ENCODE measurements at regions not wholly inside any gene's neighbourhood (a gene's known extent, or its start where the extent isn't known, plus 50 kb on each side); places are given as distances from the start of the nearest gene placed in this dataset.
"Not testable (repeated sequence)": the region's sequence is repeated elsewhere in the genome, so short reads cannot be mapped to it uniquely, and the experiment has no call there.

DNA sequence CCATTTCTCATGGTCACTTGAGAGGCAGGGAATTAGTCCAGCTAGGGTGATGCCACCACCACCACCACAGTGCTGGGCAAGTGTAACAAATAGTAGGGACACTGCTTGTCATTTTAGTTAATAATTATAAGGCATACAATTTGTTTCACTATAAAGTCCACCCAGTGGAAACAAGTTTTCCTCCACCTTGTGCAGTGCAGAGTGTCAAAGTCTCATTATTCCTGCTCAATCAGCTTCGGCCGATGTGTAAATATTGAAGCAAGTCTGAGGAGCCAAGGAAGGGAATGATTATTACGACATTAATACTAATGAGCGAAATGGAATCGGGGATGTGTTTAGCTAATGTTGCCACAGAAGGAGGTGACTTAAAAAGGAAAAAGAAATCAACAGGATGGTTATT is 340.4 kb downstream of the NKX6-1 start:
- DNase-seq (ENCODE audit: low read depth), result no peak
- no peak overlapping the region for H3K4me3 ChIP-seq (ENCODE audit: low read depth, low read length)
- TF ChIP-seq CTCF (IDR thresholded peaks at IDR 0.05; ENCODE audit: low read depth, low read length) (no peak), MYC (IDR thresholded peaks at IDR 0.05; ENCODE audit: low read depth, low read length) (no peak), MAX (IDR thresholded peaks at IDR 0.05; ENCODE audit: low read depth, low read length) (no peak), POLR2A (IDR thresholded peaks at IDR 0.05; ENCODE audit: extremely low read depth, insufficient read length) (no peak)

DNA sequence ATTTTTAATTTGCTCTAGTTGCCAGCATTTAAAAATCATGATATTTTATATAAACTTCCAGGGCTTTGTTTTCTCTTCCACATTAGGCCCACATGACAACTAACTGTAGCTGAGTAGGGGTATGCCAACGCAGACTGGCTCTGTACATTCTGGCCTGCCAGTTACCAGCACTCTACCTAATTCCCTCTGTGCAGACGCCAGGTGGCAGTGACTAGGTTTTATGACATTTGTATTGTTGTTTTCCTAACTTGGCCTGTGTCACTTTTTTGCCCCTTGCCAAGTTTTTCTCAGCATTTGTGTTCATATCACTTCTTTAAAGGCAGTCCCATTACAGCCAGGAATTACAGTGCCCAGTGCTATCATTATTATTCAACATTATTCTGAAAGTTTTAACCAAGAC is 347.5 kb downstream of the NKX6-1 start:
- peak; percentile 1 for DNase-seq (ENCODE audit: low read depth)
- TF ChIP-seq MAX (IDR thresholded peaks at IDR 0.05; ENCODE audit: low read depth, low read length), result no peak
- no peak for TF ChIP-seq MYC (IDR thresholded peaks at IDR 0.05; ENCODE audit: low read depth, low read length)
- TF ChIP-seq POLR2A (IDR thresholded peaks at IDR 0.05; ENCODE audit: extremely low read depth, insufficient read length), result no peak
- no peak for TF ChIP-seq CTCF (IDR thresholded peaks at IDR 0.05; ENCODE audit: low read depth, low read length)
- no peak overlapping the region for H3K4me3 ChIP-seq (ENCODE audit: low read depth, low read length)

DNA sequence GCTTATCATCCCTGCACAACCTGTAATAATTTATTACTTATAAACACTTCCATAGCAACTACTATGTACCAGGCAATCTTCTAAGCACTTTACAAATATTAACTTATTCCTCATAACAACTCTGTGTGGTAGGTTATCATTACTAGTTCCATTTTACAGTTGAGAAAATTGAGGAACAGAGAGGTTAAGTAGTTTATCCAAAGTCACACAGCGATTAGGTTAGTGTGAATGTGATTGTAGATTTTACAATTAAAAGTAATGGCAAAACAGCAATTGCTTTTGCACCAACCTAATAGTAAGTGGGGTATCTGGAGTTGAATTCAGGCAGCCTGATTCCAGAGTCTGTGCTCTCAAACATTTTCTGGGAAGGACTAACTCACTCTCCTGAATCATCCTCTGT is 348.9 kb downstream of the NKX6-1 start:
- TF ChIP-seq CTCF (IDR thresholded peaks at IDR 0.05; ENCODE audit: low read depth, low read length) (no peak), MAX (IDR thresholded peaks at IDR 0.05; ENCODE audit: low read depth, low read length) (no peak), MYC (IDR thresholded peaks at IDR 0.05; ENCODE audit: low read depth, low read length) (no peak), POLR2A (IDR thresholded peaks at IDR 0.05; ENCODE audit: extremely low read depth, insufficient read length) (no peak)
- no peak for DNase-seq (ENCODE audit: low read depth)

GRCh38 chr4:84147831-84148230 is 351.3 kb downstream of the NKX6-1 start:
- no peak for DNase-seq (ENCODE audit: low read depth)
- TF ChIP-seq POLR2A (IDR thresholded peaks at IDR 0.05; ENCODE audit: extremely low read depth, insufficient read length), result no peak
- no peak overlapping the region for H3K4me3 ChIP-seq (ENCODE audit: low read depth, low read length)

More for the DNA sequence above, 348.9 kb downstream of the NKX6-1 start:
- no peak overlapping the region for H3K4me3 ChIP-seq (ENCODE audit: low read depth, low read length)

DNA sequence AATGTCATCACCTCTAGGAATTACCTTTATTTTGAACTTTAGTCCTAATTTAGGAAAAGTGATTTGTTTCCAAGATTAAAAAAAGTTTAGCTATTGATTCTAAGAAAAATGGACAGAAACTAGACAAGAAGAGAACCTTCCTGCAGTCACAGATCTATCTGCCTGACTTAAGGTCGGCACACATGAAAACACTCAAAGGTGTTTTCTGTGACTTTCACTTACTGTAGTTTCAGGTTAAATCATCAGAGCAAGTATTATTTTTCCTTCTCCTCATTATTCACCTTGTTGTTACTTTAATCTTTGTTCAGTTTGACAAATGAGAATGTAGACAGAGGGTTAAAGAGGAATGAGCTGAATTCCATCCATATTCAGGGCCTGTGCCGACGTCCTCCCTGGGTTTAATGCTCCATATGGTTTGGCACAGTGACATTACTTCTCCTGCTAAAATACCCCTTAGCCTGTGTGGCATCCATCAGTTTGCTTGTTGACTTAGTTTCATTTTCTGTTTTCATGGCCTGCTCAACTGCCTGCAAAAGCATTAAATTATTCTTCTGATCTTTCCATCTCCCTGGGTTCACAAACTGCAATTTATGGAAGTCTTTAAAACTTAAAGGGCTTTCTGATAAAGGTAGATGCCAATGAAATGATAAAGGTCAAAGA is 352.7 kb downstream of the NKX6-1 start:
- H3K4me3 ChIP-seq (ENCODE audit: low read depth, low read length), result no peak overlapping the region
- TF ChIP-seq CTCF (IDR thresholded peaks at IDR 0.05; ENCODE audit: low read depth, low read length), result no peak
- no peak for TF ChIP-seq POLR2A (IDR thresholded peaks at IDR 0.05; ENCODE audit: extremely low read depth, insufficient read length)
- TF ChIP-seq MYC (IDR thresholded peaks at IDR 0.05; ENCODE audit: low read depth, low read length), result no peak
- no peak for DNase-seq (ENCODE audit: low read depth)

DNA sequence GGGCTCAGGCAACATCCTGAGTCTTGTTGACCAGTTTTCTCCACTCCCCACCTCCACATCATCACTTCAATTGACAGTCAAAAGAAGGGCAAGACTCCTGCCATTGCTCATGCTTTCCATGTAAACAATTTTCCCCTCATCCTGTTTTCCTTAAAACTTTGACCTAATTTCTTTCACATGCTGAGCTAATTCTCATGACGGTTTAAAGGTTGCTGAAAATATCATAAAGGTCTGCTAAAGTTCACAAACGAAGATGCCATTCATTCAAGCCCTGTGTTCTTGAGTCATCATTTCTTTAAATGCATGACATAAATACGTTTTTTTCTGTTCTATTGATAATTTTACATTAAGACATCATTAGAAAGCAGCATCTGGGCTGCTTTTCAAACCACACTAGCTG is 353.9 kb downstream of the NKX6-1 start:
- TF ChIP-seq POLR2A (IDR thresholded peaks at IDR 0.05; ENCODE audit: extremely low read depth, insufficient read length), result no peak
- TF ChIP-seq MAX (IDR thresholded peaks at IDR 0.05; ENCODE audit: low read depth, low read length), result no peak
- no peak for TF ChIP-seq MYC (IDR thresholded peaks at IDR 0.05; ENCODE audit: low read depth, low read length)
- TF ChIP-seq CTCF (IDR thresholded peaks at IDR 0.05; ENCODE audit: low read depth, low read length), result no peak
- no peak for DNase-seq (ENCODE audit: low read depth)
- H3K4me3 ChIP-seq (ENCODE audit: low read depth, low read length), result no peak overlapping the region

- H3K4me3 ChIP-seq (ENCODE audit: low read depth, low read length), result not testable (repeated sequence)
Observed at GRCh38 chr4:84126911-84127310, 372.2 kb downstream of the NKX6-1 start.

More at GRCh38 chr4:84126911-84127310, 372.2 kb downstream of the NKX6-1 start:
- DNase-seq (ENCODE audit: low read depth), result not testable (repeated sequence)
